ENCODE measurements at regions not wholly inside any gene's neighbourhood (a gene's known extent, or its start where the extent isn't known, plus 50 kb on each side); places are given as distances from the start of the nearest gene placed in this dataset.

DNA sequence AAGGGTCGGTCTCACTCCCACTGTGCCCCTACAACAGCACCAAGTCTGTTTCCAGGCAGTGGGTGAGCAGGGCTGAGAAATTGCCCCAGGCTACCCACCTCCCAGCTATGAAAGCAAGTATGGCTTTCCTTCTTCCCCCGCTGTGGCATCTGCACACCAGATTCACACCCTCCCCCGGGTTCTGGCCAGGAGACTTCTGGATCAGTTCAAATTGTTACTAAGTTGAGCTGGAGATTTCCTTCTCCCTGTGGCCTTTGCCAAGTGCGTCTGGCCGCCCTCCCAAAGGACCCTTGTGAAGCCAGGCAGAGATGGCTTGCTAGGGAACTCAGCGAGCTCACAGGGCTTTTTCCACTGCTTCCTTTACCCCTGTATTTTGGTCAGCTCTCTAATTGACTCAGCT lies 555.4 kb downstream of the SH2D4B start:
- no peaks in the 10 kb centered on the region for H3K27me3 ChIP-seq (ENCODE audit: control insufficient read depth, insufficient read depth, low read length)
- TF ChIP-seq TCF7L2 (IDR thresholded peaks at IDR 0.05; ENCODE audit: low read depth, low read length) (no peak), POLR2AphosphoS5 (IDR thresholded peaks at IDR 0.05; ENCODE audit: low read depth, low read length) (no peak), SIN3A (IDR thresholded peaks at IDR 0.05; ENCODE audit: borderline replicate concordance, insufficient read depth, low read depth, low read length) (no peak)
- TF ChIP-seq, protein P1, sequence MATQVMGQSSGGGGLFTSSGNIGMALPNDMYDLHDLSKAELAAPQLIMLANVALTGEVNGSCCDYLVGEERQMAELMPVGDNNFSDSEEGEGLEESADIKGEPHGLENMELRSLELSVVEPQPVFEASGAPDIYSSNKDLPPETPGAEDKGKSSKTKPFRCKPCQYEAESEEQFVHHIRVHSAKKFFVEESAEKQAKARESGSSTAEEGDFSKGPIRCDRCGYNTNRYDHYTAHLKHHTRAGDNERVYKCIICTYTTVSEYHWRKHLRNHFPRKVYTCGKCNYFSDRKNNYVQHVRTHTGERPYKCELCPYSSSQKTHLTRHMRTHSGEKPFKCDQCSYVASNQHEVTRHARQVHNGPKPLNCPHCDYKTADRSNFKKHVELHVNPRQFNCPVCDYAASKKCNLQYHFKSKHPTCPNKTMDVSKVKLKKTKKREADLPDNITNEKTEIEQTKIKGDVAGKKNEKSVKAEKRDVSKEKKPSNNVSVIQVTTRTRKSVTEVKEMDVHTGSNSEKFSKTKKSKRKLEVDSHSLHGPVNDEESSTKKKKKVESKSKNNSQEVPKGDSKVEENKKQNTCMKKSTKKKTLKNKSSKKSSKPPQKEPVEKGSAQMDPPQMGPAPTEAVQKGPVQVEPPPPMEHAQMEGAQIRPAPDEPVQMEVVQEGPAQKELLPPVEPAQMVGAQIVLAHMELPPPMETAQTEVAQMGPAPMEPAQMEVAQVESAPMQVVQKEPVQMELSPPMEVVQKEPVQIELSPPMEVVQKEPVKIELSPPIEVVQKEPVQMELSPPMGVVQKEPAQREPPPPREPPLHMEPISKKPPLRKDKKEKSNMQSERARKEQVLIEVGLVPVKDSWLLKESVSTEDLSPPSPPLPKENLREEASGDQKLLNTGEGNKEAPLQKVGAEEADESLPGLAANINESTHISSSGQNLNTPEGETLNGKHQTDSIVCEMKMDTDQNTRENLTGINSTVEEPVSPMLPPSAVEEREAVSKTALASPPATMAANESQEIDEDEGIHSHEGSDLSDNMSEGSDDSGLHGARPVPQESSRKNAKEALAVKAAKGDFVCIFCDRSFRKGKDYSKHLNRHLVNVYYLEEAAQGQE (IDR thresholded peaks at IDR 0.05; ENCODE audit: insufficient read depth in 1 of 2, low read depth in 2 of 2, low read length in 1 of 2): no peak
- TF ChIP-seq, protein P2, sequence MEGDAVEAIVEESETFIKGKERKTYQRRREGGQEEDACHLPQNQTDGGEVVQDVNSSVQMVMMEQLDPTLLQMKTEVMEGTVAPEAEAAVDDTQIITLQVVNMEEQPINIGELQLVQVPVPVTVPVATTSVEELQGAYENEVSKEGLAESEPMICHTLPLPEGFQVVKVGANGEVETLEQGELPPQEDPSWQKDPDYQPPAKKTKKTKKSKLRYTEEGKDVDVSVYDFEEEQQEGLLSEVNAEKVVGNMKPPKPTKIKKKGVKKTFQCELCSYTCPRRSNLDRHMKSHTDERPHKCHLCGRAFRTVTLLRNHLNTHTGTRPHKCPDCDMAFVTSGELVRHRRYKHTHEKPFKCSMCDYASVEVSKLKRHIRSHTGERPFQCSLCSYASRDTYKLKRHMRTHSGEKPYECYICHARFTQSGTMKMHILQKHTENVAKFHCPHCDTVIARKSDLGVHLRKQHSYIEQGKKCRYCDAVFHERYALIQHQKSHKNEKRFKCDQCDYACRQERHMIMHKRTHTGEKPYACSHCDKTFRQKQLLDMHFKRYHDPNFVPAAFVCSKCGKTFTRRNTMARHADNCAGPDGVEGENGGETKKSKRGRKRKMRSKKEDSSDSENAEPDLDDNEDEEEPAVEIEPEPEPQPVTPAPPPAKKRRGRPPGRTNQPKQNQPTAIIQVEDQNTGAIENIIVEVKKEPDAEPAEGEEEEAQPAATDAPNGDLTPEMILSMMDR (IDR thresholded peaks at IDR 0.05): no peak
- ChIA-PET CTCF (no interaction called here), POLR2A (no interaction called here)
- intact Hi-C loops (cut with micrococcal nuclease; ENCODE audit: unreplicated experiment) (no loop called here), in situ Hi-C loops (cut with HindIII; ENCODE audit: low pct_unique_long_range_greater_than_20kb, low sequenced_read_pairs) (no loop called here)
- DNase-seq (ENCODE audit: low read depth, low spot score): no peak
- H3K36me3 ChIP-seq (ENCODE audit: control insufficient read depth, insufficient read depth, low read length): no peaks in the 10 kb centered on the region
- H3K9me3 ChIP-seq (ENCODE audit: control insufficient read depth, insufficient read depth, low read depth, low read length): no peaks in the 10 kb centered on the region
- H3K27ac ChIP-seq (ENCODE audit: low read length): no peak overlapping the region
- no peak overlapping the region for H3K4me3 ChIP-seq (ENCODE audit: low read depth in 2 of 2, low read length in 2 of 2)
- ATAC-seq: no peak
- H3K4me1 ChIP-seq (ENCODE audit: control insufficient read depth, insufficient read depth, low read length): no peaks in the 10 kb centered on the region
- BruUV-seq (replicated peaks): no TSS peak

DNA sequence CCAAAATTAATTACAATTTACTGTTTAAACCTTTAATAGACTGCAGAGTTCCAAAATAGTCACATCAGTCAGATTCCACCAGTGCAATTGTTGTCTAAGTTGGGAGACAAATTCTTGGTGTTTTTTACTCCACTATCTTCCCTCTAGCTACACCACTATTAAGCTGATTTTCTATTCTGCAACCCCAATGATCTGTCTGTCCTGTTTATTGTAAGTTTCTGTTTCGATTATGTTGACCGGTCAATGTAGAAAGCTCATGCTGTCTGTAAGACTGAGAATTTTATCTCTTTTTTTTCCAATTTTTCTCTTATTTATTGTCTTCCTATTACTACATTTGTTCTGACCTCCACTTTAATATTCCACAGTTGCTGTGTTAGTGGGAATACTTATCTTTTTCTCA lies 557.5 kb downstream of the SH2D4B start:
- H3K9me3 ChIP-seq (ENCODE audit: control insufficient read depth, insufficient read depth, low read depth, low read length): no peaks in the 10 kb centered on the region
- H3K27ac ChIP-seq (ENCODE audit: low read length): no peak overlapping the region
- H3K4me3 ChIP-seq (ENCODE audit: low read depth in 2 of 2, low read length in 2 of 2): no peak overlapping the region
- DNase-seq (ENCODE audit: low read depth, low spot score) (no peak), ATAC-seq (no peak)
- no peaks in the 10 kb centered on the region for H3K4me1 ChIP-seq (ENCODE audit: control insufficient read depth, insufficient read depth, low read length)
- in situ Hi-C loops (cut with HindIII; ENCODE audit: low pct_unique_long_range_greater_than_20kb, low sequenced_read_pairs) (no loop called here), intact Hi-C loops (cut with micrococcal nuclease; ENCODE audit: unreplicated experiment) (no loop called here)
- TF ChIP-seq, protein P1 (IDR thresholded peaks at IDR 0.05; ENCODE audit: insufficient read depth in 1 of 2, low read depth in 2 of 2, low read length in 1 of 2): no peak
- no peak for TF ChIP-seq TCF7L2 (IDR thresholded peaks at IDR 0.05; ENCODE audit: low read depth, low read length)
- TF ChIP-seq, protein P2 (IDR thresholded peaks at IDR 0.05): no peak
- no peak for TF ChIP-seq SIN3A (IDR thresholded peaks at IDR 0.05; ENCODE audit: borderline replicate concordance, insufficient read depth, low read depth, low read length)
- no peak for TF ChIP-seq POLR2AphosphoS5 (IDR thresholded peaks at IDR 0.05; ENCODE audit: low read depth, low read length)
- H3K27me3 ChIP-seq (ENCODE audit: control insufficient read depth, insufficient read depth, low read length): no peaks in the 10 kb centered on the region
- POLR2A ChIA-PET: no interaction called here
- H3K36me3 ChIP-seq (ENCODE audit: control insufficient read depth, insufficient read depth, low read length): no peaks in the 10 kb centered on the region
- CTCF ChIA-PET: no interaction called here
- BruUV-seq (replicated peaks): no TSS peak

Measured in Panc1 (cell line).